Lower leg skin (tissue), 4 donors: ENCODE measurements at regions not wholly inside any gene's neighbourhood (a gene's known extent, or its start where the extent isn't known, plus 50 kb on each side); places are given as distances from the start of the nearest gene placed in this dataset.

Experiments used
- DNase-seq, 2 donors: peaks; one replicate each; pipeline ENCODE4 v3.0.0-alpha.2; 2019; ENCODE audit warnings: low spot score in 2 of 2
- H3K4me3 ChIP-seq: fragments of 200-600 bp; sonication (generic); 2 replicates; pipeline ENCODE4 v1.5.1; 2017; ENCODE audit warnings: mild to moderate bottlenecking, low read depth; ENCODE audit not compliant: poor library complexity, severe bottlenecking
- CTCF ChIP-seq, 3 donors: fragments of 450-650 bp; IDR thresholded peaks; one replicate each; pipeline ENCODE4 v1.5.1; 2016; ENCODE audit warnings: antibody characterized with exemption in 3 of 3, mild to moderate bottlenecking in 3 of 3, moderate library complexity in 2 of 3
- POLR2A ChIP-seq, 2 donors: fragments of 450-650 bp; IDR thresholded peaks; one replicate each; pipeline ENCODE4 v1.6.1; 2016 to 2017; ENCODE audit warnings: antibody characterized with exemption in 2 of 2, mild to moderate bottlenecking in 1 of 2, moderate library complexity in 1 of 2
- WGBS, 2 donors: methylation state at CpG; one replicate each; pipeline ENCODE4 v1.1.5; 2018; 5-methylcytosine and 5-hydroxymethylcytosine counted together
- intact Hi-C: fragments of 100-400 bp; cut with DNase I; formaldehyde crosslinking; loops from one replicate; pipeline ENCODE4 v1.15.0; 2023; ENCODE audit warnings: low total_unique reads

GRCh38 chr6:48834706-48835105, 628.3 kb downstream of the MMUT start:
- intact Hi-C loops: no loop called here
- DNase-seq: no peak
- H3K4me3 ChIP-seq: no peak overlapping the region
- TF ChIP-seq POLR2A (IDR thresholded peaks at IDR 0.05) (no peak), CTCF (IDR thresholded peaks at IDR 0.05) (no peak)

DNA sequence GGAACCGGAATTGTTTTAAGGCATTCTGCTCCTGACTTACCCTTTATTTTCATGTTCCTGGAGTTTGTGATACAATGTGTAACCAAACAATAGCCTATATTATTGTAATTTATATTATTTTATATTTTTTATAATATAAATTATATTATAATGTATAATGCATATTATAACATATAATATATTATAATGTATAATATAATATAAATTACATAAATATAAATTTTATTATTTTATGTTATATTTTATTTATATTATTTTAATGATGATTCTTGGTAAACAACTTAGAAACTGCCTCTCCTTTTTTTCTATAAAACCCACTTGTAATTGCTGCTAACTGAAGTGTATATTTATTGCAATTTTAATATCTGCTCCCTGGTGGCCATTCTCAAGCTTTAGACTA, 629.1 kb downstream of the MMUT start:
- DNase-seq: no peak
- intact Hi-C loops: no loop called here
- TF ChIP-seq CTCF (IDR thresholded peaks at IDR 0.05) (no peak), POLR2A (IDR thresholded peaks at IDR 0.05) (no peak)
- WGBS, 2 donors: 84 to 97% methylated on average over 1 of the region's 1 CpG
- no peak overlapping the region for H3K4me3 ChIP-seq

DNA sequence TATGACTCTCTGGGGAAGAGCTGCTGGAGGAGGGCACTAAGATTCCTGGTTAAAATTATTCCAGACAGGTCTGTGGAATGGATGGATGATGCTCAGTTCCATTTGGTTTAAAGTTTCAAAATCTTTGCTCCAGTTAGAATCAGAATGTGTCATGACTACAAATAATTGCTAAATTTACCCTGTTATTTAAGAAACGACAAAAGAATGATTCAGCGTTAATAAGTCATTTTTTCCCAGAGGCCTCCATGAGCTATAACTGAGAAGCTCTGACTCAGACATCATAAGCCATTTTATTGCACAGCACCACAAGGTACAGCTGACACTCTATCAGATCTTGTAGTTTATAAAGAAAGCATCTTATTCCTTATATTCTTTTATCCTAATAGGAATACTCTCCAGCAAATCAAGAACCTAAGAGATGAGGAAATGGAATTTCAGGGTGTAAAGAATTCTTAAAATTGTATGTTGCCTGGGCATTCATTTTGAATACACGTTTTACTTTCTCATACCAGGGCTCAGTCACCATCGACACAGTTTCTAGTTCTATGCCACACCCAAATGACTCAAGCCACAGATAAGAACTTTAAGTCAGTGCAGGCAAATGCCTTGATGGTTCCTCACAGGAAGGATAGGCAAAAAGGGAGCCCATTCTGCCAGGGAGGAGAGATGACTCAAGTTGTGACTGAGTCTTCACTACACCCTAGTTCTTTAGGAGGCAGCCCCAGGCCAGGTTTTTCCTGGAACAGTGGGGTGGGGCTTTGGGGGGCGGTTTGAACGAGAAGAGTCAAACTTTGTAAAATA, 636.0 kb downstream of the MMUT start:
- peak in 1 of 2 donors; percentile 37 for DNase-seq
- WGBS, 2 donors: 49 to 53% methylated on average over 6 of the region's 6 CpGs
- intact Hi-C loops: no loop called here
- TF ChIP-seq CTCF (IDR thresholded peaks at IDR 0.05) (no peak), POLR2A (IDR thresholded peaks at IDR 0.05) (no peak)
- H3K4me3 ChIP-seq: no peak overlapping the region

DNA sequence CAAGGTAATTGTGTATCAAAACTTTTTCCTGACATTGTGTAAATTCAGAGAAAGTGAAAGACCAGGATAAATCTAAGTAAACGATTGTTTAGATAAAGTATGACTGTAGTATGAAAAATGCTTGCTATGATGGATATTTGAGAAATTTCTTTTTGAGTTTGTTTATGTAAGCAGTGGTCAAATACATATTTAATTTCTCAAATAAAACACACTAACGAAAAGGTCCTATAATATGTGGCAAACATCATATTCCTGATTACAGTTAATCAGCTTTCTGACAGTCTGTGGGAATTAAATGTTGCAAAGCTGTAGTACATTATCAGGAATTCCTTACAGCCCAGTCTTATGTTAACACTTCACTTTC, 636.9 kb downstream of the MMUT start:
- TF ChIP-seq CTCF (IDR thresholded peaks at IDR 0.05) (no peak), POLR2A (IDR thresholded peaks at IDR 0.05) (no peak)
- DNase-seq: no peak
- H3K4me3 ChIP-seq: no peak overlapping the region
- 69 to 73% methylated on average over 2 of the region's 2 CpGs for WGBS, 2 donors
- intact Hi-C loops: no loop called here

DNA sequence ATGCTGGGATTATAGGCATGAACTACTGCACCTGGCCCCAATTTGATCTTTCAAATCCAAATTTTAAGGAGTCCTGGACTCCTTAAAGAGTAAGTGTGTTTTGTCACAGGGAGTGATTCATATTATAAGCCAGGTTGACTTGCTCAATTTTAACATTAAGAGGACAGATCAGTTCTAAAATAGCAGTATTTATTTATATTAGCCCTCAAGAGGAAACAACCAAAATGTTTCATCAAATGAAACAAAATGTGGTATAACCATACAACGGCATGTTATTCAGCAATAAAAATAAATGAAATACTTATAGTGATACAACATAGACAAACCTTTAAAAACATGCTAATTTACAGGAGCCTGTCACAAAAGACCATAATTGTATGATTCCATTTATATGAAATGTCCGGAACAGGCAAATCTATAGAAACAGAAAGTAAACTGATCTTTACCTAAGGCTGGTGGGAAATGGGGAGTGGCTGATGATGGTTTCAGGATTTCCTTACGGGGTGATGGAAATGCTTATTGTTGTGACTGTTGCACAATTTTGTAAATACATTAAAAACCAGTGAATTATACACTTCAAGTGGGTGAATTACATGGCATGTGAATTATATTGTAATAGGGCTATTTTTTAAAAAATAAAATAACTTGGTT, 637.4 kb downstream of the MMUT start:
- 67 to 91% methylated on average over 3 of the region's 3 CpGs for WGBS, 2 donors
- TF ChIP-seq CTCF (IDR thresholded peaks at IDR 0.05) (no peak), POLR2A (IDR thresholded peaks at IDR 0.05) (no peak)
- intact Hi-C loops: no loop called here
- DNase-seq: no peak
- no peak overlapping the region for H3K4me3 ChIP-seq

- TF ChIP-seq CTCF (IDR thresholded peaks at IDR 0.05) (no peak), POLR2A (IDR thresholded peaks at IDR 0.05) (no peak)
- intact Hi-C loops: no loop called here
- DNase-seq: no peak
- no peak overlapping the region for H3K4me3 ChIP-seq
Observed at GRCh38 chr6:48818052-48818412, 645.0 kb downstream of the MMUT start.
